UCSD-AML1 (cell line): ENCODE measurements at regions not wholly inside any gene's neighbourhood (a gene's known extent, or its start where the extent isn't known, plus 50 kb on each side); places are given as distances from the start of the nearest gene placed in this dataset.
"Not testable (repeated sequence)": the region's sequence is repeated elsewhere in the genome, so short reads cannot be mapped to it uniquely, and the experiment has no call there.

Experiments used
- DNase-seq: peaks from one replicate; lab custom pipeline; 2025; ENCODE audit not compliant: unreplicated experiment; lab: John Stamatoyannopoulos, UW

GRCh38 chr6:3672339-3672738 lies 79.2 kb downstream of the PXDC1 start:
- DNase-seq = not testable (repeated sequence)

GRCh38 chr6:3671382-3671781 lies 80.1 kb downstream of the PXDC1 start:
- no peak for DNase-seq

DNA sequence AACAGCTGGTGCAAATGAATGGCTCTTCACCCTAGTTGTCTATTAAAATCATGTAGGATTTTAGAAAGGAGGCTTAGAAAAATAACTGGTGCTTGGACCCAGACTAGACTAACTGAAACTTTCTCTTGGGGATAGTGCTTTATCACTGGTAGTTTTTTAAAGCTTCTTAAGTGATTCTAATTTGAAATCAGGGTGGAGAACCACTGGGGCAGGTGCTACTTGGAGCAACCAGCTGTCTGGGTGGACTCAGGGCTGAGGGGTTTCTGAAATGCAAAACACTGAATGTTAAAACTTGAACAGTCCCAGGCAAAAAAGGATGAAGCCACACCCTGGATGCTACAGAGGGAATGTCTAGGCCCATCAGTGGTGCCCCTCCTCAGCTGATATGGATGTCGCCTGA lies 81.2 kb downstream of the PXDC1 start:
- no peak for DNase-seq

DNA sequence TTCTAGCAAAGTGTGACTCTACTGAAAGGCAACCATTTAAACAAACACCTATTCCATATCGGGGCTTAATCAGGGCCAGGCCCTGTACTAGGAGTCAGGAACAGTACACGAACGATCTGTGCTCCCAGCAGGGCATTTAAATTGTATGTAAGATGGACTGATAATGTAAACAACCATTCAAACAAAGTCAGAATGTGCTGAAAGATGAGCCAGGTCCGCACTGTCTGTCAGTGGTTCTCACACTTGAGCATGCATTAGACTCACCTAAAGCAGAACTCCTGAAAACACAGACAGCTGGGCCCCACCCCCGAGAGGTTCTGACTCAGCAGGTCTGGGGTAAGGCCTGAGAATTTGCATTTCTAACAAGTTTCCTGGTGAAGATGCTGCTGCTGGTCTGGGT lies 81.6 kb downstream of the PXDC1 start:
- no peak for DNase-seq

GRCh38 chr6:3665608-3666007 lies 85.9 kb downstream of the PXDC1 start:
- no peak for DNase-seq

DNA sequence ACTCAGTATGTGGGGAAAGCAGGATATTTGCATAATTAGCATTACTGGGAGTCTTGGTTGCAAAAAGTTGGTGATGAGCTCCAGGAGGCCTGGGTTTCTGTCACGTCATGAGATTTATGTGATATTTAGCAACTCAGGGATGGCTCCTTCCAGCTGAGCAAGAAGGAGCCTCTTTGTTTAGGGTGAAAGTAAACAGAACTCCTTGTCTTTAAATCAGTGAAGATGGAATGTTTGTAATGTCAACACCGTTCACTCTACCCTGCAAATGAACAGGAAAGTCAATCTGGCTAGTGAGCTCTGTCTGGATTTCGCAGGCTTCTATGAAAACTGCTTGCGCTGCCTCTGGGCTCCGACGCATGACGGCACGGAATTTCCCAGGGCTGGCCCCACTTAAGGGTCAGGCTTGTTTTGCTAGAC lies 86.9 kb downstream of the PXDC1 start:
- no peak for DNase-seq

GRCh38 chr6:3663811-3664210 lies 87.7 kb downstream of the PXDC1 start:
- DNase-seq = no peak

DNA sequence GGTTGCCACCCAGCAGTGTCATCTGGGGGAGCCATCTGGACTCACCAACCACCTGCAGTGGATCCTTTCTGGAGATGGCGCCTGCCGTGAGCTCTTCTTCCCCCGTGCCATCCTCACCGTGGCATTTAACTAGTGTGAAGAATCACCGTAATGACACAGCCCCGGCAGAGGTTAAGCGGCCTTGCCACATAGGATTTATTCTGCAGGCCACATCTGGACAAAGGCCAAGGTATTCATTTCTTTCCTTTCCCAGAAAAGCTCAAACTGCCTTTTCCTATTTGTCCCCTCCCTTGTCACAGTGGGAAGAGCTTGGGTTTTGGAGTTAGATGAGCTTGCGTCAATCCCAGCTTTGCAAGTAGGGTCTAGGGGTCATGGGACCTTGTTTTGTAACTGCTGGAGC lies 88.4 kb downstream of the PXDC1 start:
- no peak for DNase-seq

GRCh38 chr6:3661390-3661789 lies 90.1 kb downstream of the PXDC1 start:
- DNase-seq = no peak

GRCh38 chr6:3660473-3660872 lies 91.0 kb downstream of the PXDC1 start:
- no peak for DNase-seq

DNA sequence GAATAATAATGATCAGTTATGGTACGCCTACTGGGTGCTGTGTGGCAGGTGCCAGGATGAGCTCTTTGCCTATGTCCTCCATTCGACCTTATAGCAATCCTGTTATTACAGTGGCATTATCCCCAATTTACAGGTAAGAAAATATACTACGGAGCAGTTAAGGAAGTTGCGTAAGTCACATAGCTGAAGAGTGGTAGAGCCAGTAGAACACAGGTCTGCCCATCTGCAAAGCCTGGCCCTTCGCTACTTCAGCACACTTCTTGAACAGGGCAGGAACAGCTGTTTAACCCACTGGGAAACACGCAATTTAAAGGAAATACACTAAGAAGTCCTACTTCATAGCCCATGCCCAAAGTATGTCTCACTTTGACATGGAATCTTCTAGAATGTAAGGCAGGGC lies 91.8 kb downstream of the PXDC1 start:
- no peak for DNase-seq

DNA sequence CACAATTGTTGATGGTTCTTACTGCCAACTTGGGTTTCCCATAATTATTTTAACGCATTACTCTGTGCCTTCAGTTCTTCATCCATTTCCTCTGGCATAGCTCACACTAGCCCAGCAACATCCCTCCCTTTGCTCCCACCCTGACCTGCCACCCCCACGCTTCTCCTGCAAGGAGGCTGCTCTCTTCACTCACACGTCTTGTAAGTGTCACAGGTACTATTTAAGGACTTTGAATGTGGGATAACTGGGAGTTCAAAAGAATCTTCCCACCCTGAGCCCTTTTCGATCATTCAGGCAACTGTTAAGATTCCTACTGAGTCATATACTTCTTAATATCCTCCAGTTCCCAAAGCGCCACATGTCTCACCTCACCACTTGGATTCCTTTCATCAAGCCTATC lies 95.4 kb downstream of the PXDC1 start:
- DNase-seq = no peak

- DNase-seq = no peak
These were observed 96.6 kb downstream of the PXDC1 start for GRCh38 chr6:3654898-3655297.

DNA sequence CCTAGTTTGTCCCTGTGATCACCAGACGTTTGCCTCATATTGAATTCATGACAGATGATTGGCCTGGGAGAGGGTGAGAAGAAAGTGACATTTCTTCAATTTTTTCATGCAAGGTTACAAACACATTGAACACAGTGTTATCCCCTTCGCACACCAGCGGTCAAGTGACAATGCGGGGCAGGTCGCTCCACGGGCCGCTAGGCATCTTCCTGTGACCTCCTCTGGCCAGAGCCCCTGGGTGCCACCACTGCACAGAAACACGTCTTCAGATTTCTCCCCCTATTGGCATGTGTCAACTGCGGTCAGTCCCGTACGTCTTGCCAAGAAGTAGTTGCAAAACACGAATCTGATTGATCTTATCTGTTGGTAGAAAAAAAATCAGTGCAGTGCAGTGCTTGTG lies 97.1 kb downstream of the PXDC1 start:
- no peak for DNase-seq

DNA sequence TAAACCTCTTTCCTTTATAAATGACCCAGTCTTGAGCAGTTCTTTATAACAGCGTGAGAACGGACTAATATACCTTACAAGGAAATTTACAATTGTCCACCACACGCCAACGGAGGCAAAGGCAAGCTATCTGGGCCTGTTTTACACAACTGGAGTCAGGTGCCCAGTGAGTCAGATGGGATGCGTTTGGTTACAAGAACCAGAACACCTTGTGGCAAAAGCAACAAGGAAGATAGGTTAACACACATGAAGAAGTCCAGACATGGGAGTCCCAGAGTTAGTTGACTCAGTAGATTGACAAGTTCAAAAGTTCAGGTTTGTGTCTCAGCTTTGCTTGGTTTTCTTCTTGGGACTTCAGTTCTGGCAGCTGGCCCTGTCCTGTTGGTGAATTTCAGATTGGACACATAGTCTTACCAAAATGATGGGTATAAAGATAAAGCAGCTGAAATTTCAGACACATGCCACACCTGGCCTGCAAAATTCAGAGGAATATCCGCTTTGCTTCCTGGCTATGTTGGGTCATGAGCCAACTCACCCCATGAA lies 97.9 kb downstream of the PXDC1 start:
- no peak for DNase-seq

- no peak for DNase-seq
These were observed 99.7 kb downstream of the PXDC1 start for GRCh38 chr6:3651698-3652229.

DNA sequence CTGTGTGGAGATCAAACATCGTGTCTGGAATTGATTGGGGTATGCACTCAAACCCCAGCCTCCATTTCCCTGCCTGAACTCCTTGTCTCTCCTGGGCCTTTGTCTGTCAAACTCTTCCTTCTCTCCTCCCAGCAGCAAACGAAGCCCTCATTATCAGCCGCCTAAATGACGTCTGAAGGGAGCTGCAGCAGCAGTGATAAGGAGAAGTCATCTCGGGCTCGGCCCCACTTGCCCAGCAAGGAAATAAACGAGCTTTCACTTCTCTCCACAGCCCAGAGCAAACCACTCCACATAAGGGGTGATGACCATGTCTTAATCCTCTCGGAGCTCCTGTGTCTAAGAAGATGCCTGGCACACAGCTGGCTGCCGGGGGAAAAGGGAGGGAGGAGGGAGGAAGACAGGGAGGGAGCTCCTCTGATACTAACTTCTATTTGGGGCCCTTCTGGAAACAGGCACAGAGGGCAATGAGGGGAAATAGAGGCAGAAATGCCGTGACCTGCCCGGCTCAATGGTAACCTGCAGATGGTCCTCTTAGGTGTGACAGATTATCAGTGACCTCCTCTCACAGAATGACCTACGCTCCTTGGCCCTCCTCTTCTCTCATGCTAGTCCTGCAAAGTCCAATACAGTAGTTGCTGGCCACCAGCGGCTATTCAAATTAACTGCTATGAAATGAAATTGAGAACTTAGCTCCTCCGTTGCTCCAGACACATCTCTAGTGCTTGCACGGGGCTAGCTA lies 100.4 kb downstream of the PXDC1 start:
- DNase-seq = no peak

DNA sequence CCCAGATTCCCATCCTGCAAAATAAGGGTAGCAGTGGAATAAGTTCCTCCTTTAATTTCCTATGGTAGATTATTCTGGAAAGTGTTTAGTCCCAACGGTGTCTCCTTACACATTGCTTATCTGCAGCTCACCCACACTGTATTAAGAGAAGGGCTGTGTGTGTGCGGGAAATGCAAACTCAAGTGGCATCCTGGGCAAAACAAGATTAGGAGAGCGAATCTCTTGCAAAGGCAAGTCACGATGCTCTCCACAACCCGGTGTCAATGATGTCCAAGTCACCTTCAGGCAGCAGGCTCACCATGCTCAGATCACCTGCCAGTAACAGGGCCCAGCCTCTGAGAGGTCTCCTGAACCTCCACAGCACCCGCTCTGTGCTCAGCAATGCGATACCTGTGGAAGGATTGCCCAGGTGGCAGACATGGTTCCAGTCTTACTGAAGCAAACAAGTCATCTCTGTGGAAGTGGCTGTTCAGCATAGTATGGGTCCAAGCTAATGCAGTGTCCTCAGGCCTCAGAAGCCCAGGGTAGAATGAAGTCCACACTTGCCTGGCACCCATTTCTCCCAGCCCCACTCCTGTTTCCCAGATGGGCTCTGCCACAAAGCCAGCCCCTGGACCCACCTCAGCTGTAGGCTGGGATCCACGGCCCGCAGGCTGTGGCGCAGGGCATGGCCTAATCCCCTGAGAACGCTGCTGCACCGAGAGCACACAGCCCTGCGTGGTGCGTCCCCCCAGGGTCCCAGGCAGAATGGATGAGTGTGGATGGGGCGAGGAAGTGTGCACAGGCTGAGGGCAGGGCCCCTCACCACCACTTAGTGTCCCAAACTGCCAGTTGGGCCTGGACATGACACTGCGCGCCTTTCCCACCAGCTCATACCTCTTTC lies 101.2 kb downstream of the PXDC1 start:
- DNase-seq = no peak

DNA sequence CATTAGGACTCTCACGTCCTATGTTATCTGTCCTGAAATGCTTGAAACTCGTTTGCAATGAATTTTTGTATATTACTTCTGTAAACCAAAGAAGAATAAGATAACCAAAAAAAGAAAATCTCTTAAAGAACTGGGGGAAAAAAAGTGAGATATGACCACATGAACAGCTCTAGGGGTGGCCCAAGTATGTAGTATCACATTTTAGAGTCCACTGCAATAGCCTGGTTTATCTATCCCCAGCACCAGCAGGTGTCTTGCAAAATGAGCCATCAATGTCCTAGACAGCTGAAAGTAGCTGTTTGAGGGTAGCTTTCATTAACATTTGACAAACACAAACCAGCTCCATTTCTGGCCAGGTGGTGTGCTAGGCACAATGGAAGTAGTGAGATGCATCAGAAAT lies 102.8 kb downstream of the PXDC1 start:
- DNase-seq = no peak

- no peak for DNase-seq
These were observed 104.7 kb downstream of the PXDC1 start for GRCh38 chr6:3646616-3647362.

DNA sequence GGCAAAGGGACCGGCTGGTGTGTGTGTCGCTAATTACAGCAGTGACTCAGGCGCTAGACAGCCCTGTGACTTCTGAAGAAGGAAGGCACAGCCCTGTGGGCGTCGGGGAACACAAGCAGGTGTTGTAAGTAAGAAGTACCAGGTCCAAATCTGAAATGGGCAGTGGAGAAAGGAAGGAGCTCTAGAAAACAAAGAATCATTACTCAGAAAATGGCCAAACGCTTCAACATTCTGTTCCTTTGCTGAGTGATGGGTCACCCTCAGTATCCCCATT lies 106.8 kb downstream of the PXDC1 start:
- no peak for DNase-seq
